Keratinocyte (primary cell): ENCODE measurements at regions not wholly inside any gene's neighbourhood (a gene's known extent, or its start where the extent isn't known, plus 50 kb on each side); places are given as distances from the start of the nearest gene placed in this dataset.

Experiments
- EZH2 ChIP-seq: IDR thresholded peaks from one replicate; pipeline ENCODE4 v1.6.1; 2012; ENCODE audit warnings: inconsistent platforms, mild to moderate bottlenecking, low read length, moderate library complexity
- TF ChIP-seq, protein P1 (sequence below), 3 experiments: IDR thresholded peaks in 1 of 3; conservative IDR thresholded peaks in 1 of 3; optimal IDR thresholded peaks in 1 of 3; 2 replicates in 2 of 3; 3 replicates in 1 of 3; pipeline versions ENCODE3 to v1.5.1; 2011; ENCODE audit warnings: low read length in 3 of 3, mild to moderate bottlenecking in 3 of 3, moderate library complexity in 2 of 3, control low read depth in 1 of 3, inconsistent platforms in 1 of 3; ENCODE audit not compliant: insufficient read depth in 2 of 3; ENCODE audit errors: extremely low read depth in 1 of 3

- TF ChIP-seq, protein P1, sequence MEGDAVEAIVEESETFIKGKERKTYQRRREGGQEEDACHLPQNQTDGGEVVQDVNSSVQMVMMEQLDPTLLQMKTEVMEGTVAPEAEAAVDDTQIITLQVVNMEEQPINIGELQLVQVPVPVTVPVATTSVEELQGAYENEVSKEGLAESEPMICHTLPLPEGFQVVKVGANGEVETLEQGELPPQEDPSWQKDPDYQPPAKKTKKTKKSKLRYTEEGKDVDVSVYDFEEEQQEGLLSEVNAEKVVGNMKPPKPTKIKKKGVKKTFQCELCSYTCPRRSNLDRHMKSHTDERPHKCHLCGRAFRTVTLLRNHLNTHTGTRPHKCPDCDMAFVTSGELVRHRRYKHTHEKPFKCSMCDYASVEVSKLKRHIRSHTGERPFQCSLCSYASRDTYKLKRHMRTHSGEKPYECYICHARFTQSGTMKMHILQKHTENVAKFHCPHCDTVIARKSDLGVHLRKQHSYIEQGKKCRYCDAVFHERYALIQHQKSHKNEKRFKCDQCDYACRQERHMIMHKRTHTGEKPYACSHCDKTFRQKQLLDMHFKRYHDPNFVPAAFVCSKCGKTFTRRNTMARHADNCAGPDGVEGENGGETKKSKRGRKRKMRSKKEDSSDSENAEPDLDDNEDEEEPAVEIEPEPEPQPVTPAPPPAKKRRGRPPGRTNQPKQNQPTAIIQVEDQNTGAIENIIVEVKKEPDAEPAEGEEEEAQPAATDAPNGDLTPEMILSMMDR (optimal IDR thresholded peaks at IDR 0.05 in 1 of 3, IDR thresholded peaks at IDR 0.05 in 1 of 3, conservative IDR thresholded peaks at IDR 0.05 in 1 of 3; ENCODE audit: extremely low read depth in 1 of 3, insufficient read depth in 2 of 3, low read length in 3 of 3): no peak
- no peak for TF ChIP-seq EZH2
Observed at GRCh38 chr1:8116894-8117264, 90.8 kb upstream of the ERRFI1 start.
